ENCODE measurements at regions not wholly inside any gene's neighbourhood (a gene's known extent, or its start where the extent isn't known, plus 50 kb on each side); places are given as distances from the start of the nearest gene placed in this dataset.

DNA sequence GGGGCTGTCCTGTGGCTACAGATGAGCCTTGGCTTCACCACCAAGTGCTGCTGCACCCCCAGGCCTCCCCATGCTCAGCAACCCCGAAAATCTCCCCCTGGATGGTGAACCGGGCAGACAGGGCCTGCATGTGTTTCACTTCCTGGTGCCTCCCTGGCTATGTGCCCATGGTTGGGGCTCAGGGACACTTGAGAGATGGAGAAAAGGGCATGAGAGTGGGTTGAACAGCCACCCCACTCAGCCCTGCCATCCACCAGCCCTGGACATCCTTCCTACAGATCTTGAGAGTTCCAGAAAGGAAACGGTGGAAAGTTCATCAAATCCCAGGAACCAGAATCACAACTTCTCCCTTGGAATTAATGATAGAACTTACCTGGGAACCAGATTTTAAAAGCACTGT is 74.7 kb upstream of the TEX51 start:
- Histone ChIP-seq H3K4me1 (ENCODE audit: insufficient read depth, low read length) (no peaks in the 10 kb centered on the region), H3K27me3 (ENCODE audit: insufficient read depth, low read length) (no peaks in the 10 kb centered on the region), H3K27ac (ENCODE audit: low read depth, low read length) (no peak overlapping the region), H3K4me3 (ENCODE audit: insufficient read depth, low read length) (no peak overlapping the region), H3K9me3 (ENCODE audit: low read depth, low read length) (no peaks in the 10 kb centered on the region), H3K36me3 (ENCODE audit: insufficient read depth, low read length) (no peaks in the 10 kb centered on the region), H3K4me2 (ENCODE audit: insufficient read depth, low read length) (no peak overlapping the region), H4K20me1 (ENCODE audit: insufficient read depth, low read length) (no peaks in the 10 kb centered on the region), H2AFZ (ENCODE audit: low read length) (no peak overlapping the region), H3K79me2 (ENCODE audit: insufficient read depth, low read length) (no peaks in the 10 kb centered on the region)
- DNase-seq (ENCODE audit: insufficient read length, low spot score, missing footprints), result no peak
- TF ChIP-seq, protein P1, sequence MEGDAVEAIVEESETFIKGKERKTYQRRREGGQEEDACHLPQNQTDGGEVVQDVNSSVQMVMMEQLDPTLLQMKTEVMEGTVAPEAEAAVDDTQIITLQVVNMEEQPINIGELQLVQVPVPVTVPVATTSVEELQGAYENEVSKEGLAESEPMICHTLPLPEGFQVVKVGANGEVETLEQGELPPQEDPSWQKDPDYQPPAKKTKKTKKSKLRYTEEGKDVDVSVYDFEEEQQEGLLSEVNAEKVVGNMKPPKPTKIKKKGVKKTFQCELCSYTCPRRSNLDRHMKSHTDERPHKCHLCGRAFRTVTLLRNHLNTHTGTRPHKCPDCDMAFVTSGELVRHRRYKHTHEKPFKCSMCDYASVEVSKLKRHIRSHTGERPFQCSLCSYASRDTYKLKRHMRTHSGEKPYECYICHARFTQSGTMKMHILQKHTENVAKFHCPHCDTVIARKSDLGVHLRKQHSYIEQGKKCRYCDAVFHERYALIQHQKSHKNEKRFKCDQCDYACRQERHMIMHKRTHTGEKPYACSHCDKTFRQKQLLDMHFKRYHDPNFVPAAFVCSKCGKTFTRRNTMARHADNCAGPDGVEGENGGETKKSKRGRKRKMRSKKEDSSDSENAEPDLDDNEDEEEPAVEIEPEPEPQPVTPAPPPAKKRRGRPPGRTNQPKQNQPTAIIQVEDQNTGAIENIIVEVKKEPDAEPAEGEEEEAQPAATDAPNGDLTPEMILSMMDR (IDR thresholded peaks at IDR 0.05; ENCODE audit: extremely low read depth, low read depth, low read length), result no peak

- no peaks in the 10 kb centered on the region for H3K36me3 ChIP-seq (ENCODE audit: insufficient read depth, low read length)
- H3K4me2 ChIP-seq (ENCODE audit: insufficient read depth, low read length), result no peak overlapping the region
- no peak for DNase-seq (ENCODE audit: insufficient read length, low spot score, missing footprints)
- H3K27ac ChIP-seq (ENCODE audit: low read depth, low read length), result no peak overlapping the region
- no peak overlapping the region for H2AFZ ChIP-seq (ENCODE audit: low read length)
- no peaks in the 10 kb centered on the region for H3K79me2 ChIP-seq (ENCODE audit: insufficient read depth, low read length)
- H3K9me3 ChIP-seq (ENCODE audit: low read depth, low read length), result no peaks in the 10 kb centered on the region
- TF ChIP-seq, protein P1 (IDR thresholded peaks at IDR 0.05; ENCODE audit: extremely low read depth, low read depth, low read length), result no peak
- no peak overlapping the region for H3K4me3 ChIP-seq (ENCODE audit: insufficient read depth, low read length)
- no peaks in the 10 kb centered on the region for H3K27me3 ChIP-seq (ENCODE audit: insufficient read depth, low read length)
- no peaks in the 10 kb centered on the region for H4K20me1 ChIP-seq (ENCODE audit: insufficient read depth, low read length)
- no peaks in the 10 kb centered on the region for H3K4me1 ChIP-seq (ENCODE audit: insufficient read depth, low read length)
These were observed 74.0 kb upstream of the TEX51 start for GRCh38 chr2:126824663-126825062.

DNA sequence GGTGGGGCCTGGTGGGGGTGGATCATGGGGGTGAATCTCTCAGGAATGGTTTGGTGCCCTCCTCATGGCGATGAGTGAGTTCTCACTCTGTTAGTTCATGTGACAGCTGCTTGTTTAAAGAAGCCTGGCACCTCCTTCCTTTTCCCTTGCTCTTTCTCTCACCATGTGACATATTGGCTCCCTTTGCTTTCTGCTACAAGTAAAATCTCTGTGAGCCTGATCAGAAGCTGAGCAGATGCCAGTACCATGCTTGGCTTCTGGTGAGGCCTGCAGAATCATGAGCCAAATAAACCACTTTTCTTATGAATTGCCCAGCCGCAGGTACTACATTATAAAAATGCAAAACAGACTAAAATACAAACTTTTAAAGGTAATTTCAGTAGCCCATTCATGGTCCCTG is 73.4 kb upstream of the TEX51 start:
- H3K4me1 ChIP-seq (ENCODE audit: insufficient read depth, low read length), result no peaks in the 10 kb centered on the region
- no peaks in the 10 kb centered on the region for H3K9me3 ChIP-seq (ENCODE audit: low read depth, low read length)
- no peaks in the 10 kb centered on the region for H3K36me3 ChIP-seq (ENCODE audit: insufficient read depth, low read length)
- H3K27me3 ChIP-seq (ENCODE audit: insufficient read depth, low read length), result no peaks in the 10 kb centered on the region
- no peak for DNase-seq (ENCODE audit: insufficient read length, low spot score, missing footprints)
- H3K27ac ChIP-seq (ENCODE audit: low read depth, low read length), result no peak overlapping the region
- H3K4me3 ChIP-seq (ENCODE audit: insufficient read depth, low read length), result no peak overlapping the region
- no peak overlapping the region for H3K4me2 ChIP-seq (ENCODE audit: insufficient read depth, low read length)
- no peak overlapping the region for H2AFZ ChIP-seq (ENCODE audit: low read length)
- H3K79me2 ChIP-seq (ENCODE audit: insufficient read depth, low read length), result no peaks in the 10 kb centered on the region
- H4K20me1 ChIP-seq (ENCODE audit: insufficient read depth, low read length), result no peaks in the 10 kb centered on the region
- TF ChIP-seq, protein P1 (IDR thresholded peaks at IDR 0.05; ENCODE audit: extremely low read depth, low read depth, low read length), result no peak

DNA sequence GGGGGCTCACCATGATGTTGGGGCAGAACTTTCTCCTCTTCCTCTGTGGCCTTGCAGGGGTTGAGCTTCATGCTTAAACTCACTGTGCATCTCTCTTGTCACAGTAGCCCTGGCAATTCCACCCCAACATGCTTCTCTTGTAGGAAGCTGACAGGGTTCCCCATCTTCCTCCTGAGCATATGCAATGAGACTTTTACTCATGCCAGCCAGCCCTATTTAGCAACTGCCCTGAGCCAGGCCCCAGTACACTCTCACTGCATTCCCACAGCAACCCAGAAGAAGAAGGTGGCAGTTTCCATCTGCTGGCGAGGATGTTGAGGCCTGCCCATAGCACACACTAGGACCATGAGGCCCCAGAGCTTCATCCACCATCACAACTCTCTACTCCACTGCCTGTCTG is 72.2 kb upstream of the TEX51 start:
- DNase-seq (ENCODE audit: insufficient read length, low spot score, missing footprints), result no peak
- H3K36me3 ChIP-seq (ENCODE audit: insufficient read depth, low read length), result no peaks in the 10 kb centered on the region
- TF ChIP-seq, protein P1 (IDR thresholded peaks at IDR 0.05; ENCODE audit: extremely low read depth, low read depth, low read length), result no peak
- H3K9me3 ChIP-seq (ENCODE audit: low read depth, low read length), result no peaks in the 10 kb centered on the region
- no peak overlapping the region for H2AFZ ChIP-seq (ENCODE audit: low read length)
- H4K20me1 ChIP-seq (ENCODE audit: insufficient read depth, low read length), result no peaks in the 10 kb centered on the region
- no peak overlapping the region for H3K4me3 ChIP-seq (ENCODE audit: insufficient read depth, low read length)
- no peak overlapping the region for H3K27ac ChIP-seq (ENCODE audit: low read depth, low read length)
- H3K27me3 ChIP-seq (ENCODE audit: insufficient read depth, low read length), result no peaks in the 10 kb centered on the region
- no peak overlapping the region for H3K4me2 ChIP-seq (ENCODE audit: insufficient read depth, low read length)
- no peaks in the 10 kb centered on the region for H3K4me1 ChIP-seq (ENCODE audit: insufficient read depth, low read length)
- no peaks in the 10 kb centered on the region for H3K79me2 ChIP-seq (ENCODE audit: insufficient read depth, low read length)

Measured in osteoblast (primary cell).